ENCODE measurements at regions not wholly inside any gene's neighbourhood (a gene's known extent, or its start where the extent isn't known, plus 50 kb on each side); places are given as distances from the start of the nearest gene placed in this dataset.

GRCh38 chr6:25025919-25026301, 90.2 kb upstream of the RIPOR2 start (continued):
- TF ChIP-seq ZFP37 (CRISPR knock-in tag; IDR thresholded peaks at IDR 0.05; ENCODE audit: borderline replicate concordance), result no peak
- TF ChIP-seq ZNF292 (CRISPR knock-in tag; IDR thresholded peaks at IDR 0.05; ENCODE audit: borderline replicate concordance, low read depth), result no peak
- TF ChIP-seq TOPORS (CRISPR knock-in tag; IDR thresholded peaks at IDR 0.05), result no peak
- no peak for TF ChIP-seq ZNF142 (CRISPR knock-in tag; IDR thresholded peaks at IDR 0.05)
- no peak for TF ChIP-seq NCOA5 (CRISPR knock-in tag; IDR thresholded peaks at IDR 0.05)

- Histone ChIP-seq H3K27ac (ENCODE audit: extremely low read length, insufficient read depth, low read length) (no peak overlapping the region), H4K20me1 (ENCODE audit: insufficient read depth, low read length) (no peaks in the 10 kb centered on the region), H2AFZ (ENCODE audit: low read length) (no peak overlapping the region), H3K36me3 (replicated peaks in 1 of 2; ENCODE audit: control insufficient read depth in 1 of 2, insufficient read depth in 2 of 2, low read length in 2 of 2) (no peaks in the 10 kb centered on the region), H3K4me2 (ENCODE audit: low read depth, low read length) (no peak overlapping the region), H3K4me3 (replicated peaks in 1 of 3; ENCODE audit: insufficient read depth in 1 of 3, low read depth in 2 of 3, low read length in 3 of 3) (no peak overlapping the region), H3K27me3 (ENCODE audit: control insufficient read depth in 1 of 2, insufficient read depth in 2 of 2, low read length in 2 of 2) (no peaks in the 10 kb centered on the region), H3K79me2 (ENCODE audit: insufficient read depth, low read length) (no peaks in the 10 kb centered on the region), H3K9ac (ENCODE audit: insufficient read depth, low read depth, low read length) (no peak overlapping the region), H3K9me3 (ENCODE audit: low read length) (no peaks in the 10 kb centered on the region), H3K4me1 (ENCODE audit: insufficient read depth, low read length) (no peaks in the 10 kb centered on the region)
- DNase-seq (ENCODE audit: low spot score) (no peak), FAIRE-seq (no peak), ATAC-seq (no peak)
- CTCF ChIA-PET (ENCODE audit: low intra/inter-chr PET ratio, low total read pairs), result no interaction called here
- in situ Hi-C loops (cut with HindIII; ENCODE audit: extremely low pct_ligation_motif_present, low pct_unique_long_range_greater_than_20kb), result no loop called here
- POLR2A ChIA-PET, result no interaction called here
- intact Hi-C loops (cut with micrococcal nuclease; ENCODE audit: unreplicated experiment), result no loop called here
- no TSS peak for BruUV-seq (replicated peaks)
- WGBS (ENCODE audit: low lambda C conversion rate), result 3% methylated on average over 2 of the region's 2 CpGs
- no peak for TF ChIP-seq BORCS8-MEF2B (CRISPR knock-in tag; IDR thresholded peaks at IDR 0.05)
- TF ChIP-seq IRF1 (CRISPR knock-in tag; IDR thresholded peaks at IDR 0.05; ENCODE audit: low read depth), result no peak
- no peak for TF ChIP-seq ZNF570 (CRISPR knock-in tag; IDR thresholded peaks at IDR 0.05; ENCODE audit: borderline replicate concordance)
- TF ChIP-seq NCOA5 (CRISPR knock-in tag; IDR thresholded peaks at IDR 0.05), result no peak
- no peak for TF ChIP-seq ZNF513 (CRISPR knock-in tag; conservative IDR thresholded peaks at IDR 0.05)
- TF ChIP-seq FOXA1 (IDR thresholded peaks at IDR 0.05), result no peak
- no peak for TF ChIP-seq FOXA1 (CRISPR knock-in tag; IDR thresholded peaks at IDR 0.05)
- no peak for TF ChIP-seq MAFG (CRISPR knock-in tag; IDR thresholded peaks at IDR 0.05)
- no peak for TF ChIP-seq GATAD1 (CRISPR knock-in tag; IDR thresholded peaks at IDR 0.05)
- TF ChIP-seq FLYWCH1 (CRISPR knock-in tag; IDR thresholded peaks at IDR 0.05), result no peak
- TF ChIP-seq ZNF724P (CRISPR knock-in tag; IDR thresholded peaks at IDR 0.05; ENCODE audit: borderline replicate concordance), result no peak
- no peak for TF ChIP-seq MTA1 (CRISPR knock-in tag; IDR thresholded peaks at IDR 0.05; ENCODE audit: borderline replicate concordance)
- TF ChIP-seq ZNF75D (CRISPR knock-in tag; IDR thresholded peaks at IDR 0.05; ENCODE audit: borderline replicate concordance), result no peak
- TF ChIP-seq ZMYM3 (CRISPR knock-in tag; IDR thresholded peaks at IDR 0.05), result no peak
These were observed 91.0 kb upstream of the RIPOR2 start for GRCh38 chr6:25026723-25027122.
